HEK293T (cell line): ENCODE measurements at regions not wholly inside any gene's neighbourhood (a gene's known extent, or its start where the extent isn't known, plus 50 kb on each side); places are given as distances from the start of the nearest gene placed in this dataset.

ENCODE experiments used
- BHLHE40 ChIP-seq: fragments of 450-650 bp; IDR thresholded peaks from 2 replicates; pipeline ENCODE4 v1.6.1; 2016; ENCODE audit warnings: mild to moderate bottlenecking, moderate library complexity, borderline replicate concordance
- ELF4 ChIP-seq: fragments of 450-650 bp; IDR thresholded peaks from 2 replicates; pipeline ENCODE4 v1.6.1; 2017; ENCODE audit warnings: antibody characterized with exemption

- TF ChIP-seq BHLHE40 (no peak), ELF4 (no peak)
Measured at GRCh38 chr18:10100941-10101701, 187.3 kb downstream of the VAPA start.
